Stimulated activated CD8-positive, alpha-beta memory T cell treated with anti-CD3 and anti-CD28 coated beads, Interleukin-4, amount 100 ng/mL, for 48 hours (primary cell): ENCODE measurements at regions not wholly inside any gene's neighbourhood (a gene's known extent, or its start where the extent isn't known, plus 50 kb on each side); places are given as distances from the start of the nearest gene placed in this dataset.
"Not testable (repeated sequence)": the region's sequence is repeated elsewhere in the genome, so short reads cannot be mapped to it uniquely, and the experiment has no call there.

Experiments used
- DNase-seq: peaks from one replicate; pipeline ENCODE4 v3.0.0-alpha.2; 2020

DNA sequence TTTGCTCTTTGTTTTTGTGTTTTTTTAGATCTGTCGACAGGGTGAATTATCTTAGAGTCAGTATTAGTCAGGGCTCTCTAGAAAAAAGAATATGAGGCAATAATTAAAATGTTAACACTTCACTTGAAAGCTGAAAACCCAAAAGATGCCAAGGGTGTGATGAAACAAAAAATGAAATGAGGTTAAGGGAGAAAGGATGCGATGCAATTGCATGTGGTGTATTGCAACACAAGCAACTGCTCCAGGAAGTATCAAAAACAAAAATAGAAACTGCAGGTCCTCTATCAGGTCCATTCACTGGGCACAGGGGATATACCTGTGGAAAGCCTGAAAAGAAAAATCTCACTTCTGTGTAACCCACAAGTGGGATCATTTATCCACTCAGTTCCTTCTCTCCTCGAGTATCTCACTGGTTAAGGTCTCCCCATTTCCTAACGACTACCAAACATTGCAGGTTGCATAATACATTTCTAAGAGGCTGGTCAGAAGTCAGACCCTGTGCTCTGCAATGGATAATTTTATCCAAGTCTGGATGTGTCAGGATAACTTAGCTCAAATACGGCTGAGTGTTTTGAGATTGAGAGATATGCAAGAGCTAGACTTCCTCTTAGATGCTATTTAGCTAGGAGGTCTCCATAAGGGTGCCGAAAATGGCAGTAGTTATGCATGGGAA lies 257.7 kb upstream of the GJE1 start:
- no peak for DNase-seq

DNA sequence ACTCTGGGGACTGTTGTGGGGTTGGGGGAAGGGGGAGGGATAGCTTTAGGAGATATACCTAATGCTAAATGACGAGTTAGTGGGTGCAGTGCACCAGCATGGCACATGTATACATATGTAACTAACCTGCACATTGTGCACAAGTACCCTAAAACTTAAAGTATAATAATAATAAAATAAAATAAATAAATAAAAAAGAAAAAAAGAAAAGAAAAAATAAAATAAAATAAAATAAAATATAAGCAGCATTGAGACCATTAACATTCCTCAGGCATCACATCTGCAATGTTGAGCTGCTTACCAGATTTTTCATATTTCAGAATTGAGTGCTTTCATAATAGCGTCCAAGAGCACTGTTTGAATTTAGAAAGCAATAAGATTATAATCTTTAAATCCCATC lies 263.2 kb upstream of the GJE1 start:
- not testable (repeated sequence) for DNase-seq

DNA sequence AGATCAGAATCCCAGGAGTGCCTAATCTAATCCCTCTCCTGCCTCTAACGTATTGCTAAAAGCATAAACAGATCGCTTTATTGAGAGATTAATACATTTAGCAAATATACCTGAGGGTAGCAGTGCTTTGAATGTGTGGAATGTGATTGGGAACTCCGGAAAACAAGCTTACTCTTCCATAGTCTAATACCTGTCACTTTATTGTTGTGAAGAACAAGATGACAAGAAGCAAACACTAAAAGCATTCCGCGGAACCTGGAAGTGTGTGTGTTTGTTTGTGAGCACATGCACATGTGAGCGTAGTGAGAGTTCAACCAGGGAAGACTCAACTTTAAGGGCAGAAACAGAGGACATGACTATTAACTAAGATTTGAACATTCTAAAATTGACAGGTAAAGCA lies 265.0 kb upstream of the GJE1 start:
- no peak for DNase-seq

DNA sequence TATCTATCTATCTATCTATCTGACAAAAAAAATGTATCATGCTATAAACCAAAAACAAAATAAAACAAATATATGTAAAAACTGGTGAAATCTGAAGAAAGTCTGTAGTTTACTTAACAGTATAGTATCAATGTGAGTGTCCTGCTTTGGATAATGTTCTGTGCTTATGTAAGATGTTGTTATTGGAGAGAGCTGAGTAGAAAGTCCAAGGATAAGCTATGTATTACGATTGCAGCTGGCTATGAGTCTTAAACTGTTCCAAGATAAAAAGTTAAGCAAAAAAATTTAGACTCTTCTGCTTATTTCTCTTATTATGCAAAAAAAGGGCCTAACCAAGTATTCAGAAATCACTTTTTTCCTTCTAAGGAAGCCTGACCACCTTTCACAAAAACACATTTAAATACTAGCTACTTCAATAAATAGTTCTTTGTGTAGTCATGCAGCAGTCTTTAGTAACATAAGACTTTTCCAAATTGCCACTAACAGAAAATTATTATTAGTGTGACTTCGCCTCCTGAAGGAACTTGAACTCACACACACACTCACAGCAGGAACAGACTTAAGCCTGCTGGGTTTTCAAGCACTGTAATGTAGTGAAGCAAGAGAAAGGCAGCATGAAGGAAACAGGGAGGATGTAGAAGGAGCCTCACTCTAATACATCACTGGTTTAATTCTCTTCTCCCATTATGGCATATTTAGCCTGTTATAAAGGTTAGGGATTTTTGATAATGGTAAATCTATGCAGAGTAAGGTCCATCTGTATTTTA lies 265.8 kb upstream of the GJE1 start:
- DNase-seq, result no peak

DNA sequence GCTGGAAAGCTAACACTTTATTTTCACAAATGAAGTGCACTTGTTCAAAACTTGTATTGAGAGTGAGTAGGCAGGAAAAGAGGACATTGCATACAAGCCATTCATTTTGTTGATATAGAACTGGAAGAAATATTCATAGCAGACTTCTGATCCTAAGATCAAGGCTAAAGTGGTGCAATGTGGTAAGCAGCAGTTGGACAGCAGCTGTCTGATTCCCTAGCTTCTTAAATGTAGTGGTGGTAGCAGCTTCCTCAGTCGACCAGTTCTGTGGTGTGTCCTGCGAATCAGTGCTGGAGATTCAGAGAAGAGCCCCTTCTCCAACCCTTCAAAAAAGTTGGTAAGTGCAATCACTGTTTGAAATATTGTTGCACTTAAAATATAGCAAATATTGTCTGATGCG lies 281.7 kb upstream of the GJE1 start:
- no peak for DNase-seq

DNA sequence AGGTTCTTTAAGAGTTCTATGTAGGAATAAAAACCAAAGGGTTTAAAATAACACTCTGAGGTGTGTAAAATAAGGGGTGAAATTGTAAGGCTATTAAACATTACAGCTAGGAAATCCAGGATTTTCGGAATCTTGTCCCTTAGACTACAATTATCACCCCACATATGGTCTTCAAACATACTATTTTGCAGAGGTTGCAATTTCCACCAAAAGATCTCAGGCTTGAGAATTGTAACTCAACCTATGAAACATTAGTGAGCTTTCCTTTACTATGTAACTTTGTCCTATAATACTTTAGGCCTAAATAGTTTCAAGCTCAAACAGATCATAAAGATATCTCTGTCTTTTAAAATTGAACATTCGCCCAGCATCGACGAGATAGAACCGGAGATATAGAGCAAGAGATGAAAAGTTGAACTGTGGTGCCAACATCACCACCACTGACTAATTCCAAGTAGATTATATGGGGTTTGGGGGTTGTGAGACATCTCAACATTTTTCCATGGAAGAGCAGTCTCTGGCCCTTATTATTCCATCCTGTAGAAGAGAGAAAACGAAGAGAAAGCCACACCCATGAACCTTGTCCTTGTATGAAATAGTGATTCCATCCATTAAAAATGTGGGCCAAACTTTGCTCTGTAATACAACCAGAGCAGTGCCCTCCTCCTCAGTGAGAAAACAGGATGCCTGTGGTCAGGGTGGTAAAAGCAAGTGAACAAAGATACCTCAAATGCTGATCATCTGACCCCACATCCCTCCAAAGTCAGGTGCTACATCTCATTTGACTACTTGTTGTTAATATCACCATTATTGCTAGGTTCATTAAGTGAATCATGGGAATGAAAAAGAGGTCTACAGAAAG lies 284.5 kb upstream of the GJE1 start:
- DNase-seq, result no peak

DNA sequence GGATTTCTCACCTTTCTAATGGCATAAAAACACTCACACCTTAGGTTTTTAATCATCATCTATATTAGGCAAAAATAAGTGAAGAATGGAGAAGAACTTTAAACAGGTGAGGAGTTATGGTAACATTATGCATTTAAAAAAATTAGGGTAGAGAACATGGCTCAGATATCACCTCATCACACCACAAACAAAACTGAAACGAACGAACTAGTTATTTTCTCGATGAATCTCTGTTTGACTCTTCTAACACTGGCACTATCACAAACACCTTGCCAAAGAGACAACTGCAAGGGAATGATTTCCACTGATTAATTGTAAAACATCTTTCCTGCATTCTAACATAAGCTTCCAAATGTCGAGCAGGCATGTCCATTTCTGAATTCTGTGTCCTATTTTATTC lies 286.1 kb upstream of the GJE1 start:
- no peak for DNase-seq

DNA sequence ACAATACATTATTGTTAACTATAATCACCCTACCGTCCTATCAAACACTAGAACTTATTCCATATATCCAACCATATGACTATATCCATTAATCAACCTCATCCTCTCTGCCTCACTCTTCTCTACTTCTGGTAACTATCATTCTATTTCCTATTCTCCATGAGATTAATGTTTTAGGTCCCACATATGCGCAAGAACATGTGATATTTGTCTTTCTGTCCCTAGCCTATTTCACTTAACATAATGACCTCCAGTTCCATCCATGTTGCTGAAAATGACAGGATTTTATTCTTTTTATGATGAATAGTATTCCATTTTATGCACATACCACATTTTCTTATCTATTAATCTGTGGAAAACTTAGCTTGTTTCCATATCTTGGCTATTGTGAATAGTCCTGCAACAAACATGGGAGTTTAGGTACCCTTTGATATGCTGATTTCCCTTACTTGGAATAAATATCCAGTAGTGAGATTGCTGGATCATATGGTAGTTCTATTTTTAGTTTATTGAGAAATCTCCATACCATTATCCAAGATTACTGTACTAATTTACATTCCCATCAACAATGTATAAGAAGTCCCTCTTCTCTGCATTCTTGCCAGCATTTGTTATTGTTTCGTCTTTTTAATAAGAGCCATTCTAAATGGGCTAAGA lies 289.4 kb upstream of the GJE1 start:
- DNase-seq, result no peak

DNA sequence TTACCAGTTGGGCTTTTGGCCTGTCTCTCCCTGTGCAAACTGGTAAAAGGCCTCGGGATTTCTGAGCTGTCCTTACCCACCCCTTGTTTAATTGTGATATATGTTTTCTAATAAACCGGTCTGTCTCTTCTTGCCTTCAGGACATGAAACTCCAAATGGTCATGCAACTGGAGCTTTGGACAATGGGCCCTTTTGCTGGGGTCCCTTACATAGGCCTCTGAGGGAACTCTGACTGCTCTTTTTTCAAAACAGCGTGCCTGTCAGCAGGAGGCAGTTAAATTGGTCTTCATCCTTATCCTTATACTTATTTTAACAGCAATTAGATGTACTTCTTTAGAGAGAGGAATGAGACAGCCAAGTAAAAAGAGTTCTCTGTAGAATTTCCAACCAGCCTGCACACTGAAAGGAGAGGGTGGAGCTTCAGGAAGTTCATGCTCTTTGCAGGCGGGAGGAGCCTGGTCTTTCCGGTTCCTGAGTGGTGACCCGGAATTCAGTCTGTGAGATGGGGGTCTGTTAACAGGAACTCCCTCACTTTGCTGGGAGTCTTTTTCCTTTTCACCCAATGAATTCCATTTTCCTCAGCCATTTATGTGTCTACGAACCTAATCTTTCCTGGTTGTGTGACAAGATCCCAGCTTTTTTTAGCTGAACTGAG lies 299.6 kb upstream of the GJE1 start:
- DNase-seq, result no peak

DNA sequence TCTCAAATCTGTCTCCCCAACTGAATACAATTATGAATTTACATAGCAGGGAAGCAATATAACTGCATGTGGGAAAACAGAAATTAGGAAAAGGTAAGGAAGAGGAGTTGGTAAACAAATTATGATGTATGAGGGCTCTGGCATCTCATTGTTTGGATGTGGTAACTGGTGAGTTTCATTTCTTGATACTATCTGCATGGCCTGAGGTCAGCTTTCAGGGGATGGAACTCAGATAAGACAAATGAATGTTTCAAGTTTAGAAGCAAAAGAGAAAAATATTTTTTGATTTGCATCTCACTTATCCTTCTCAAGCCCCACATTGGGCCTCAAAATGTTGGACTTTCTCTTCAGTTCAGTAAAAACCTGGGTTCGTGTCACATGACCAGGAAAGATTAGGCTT lies 302.2 kb upstream of the GJE1 start:
- no peak for DNase-seq

DNA sequence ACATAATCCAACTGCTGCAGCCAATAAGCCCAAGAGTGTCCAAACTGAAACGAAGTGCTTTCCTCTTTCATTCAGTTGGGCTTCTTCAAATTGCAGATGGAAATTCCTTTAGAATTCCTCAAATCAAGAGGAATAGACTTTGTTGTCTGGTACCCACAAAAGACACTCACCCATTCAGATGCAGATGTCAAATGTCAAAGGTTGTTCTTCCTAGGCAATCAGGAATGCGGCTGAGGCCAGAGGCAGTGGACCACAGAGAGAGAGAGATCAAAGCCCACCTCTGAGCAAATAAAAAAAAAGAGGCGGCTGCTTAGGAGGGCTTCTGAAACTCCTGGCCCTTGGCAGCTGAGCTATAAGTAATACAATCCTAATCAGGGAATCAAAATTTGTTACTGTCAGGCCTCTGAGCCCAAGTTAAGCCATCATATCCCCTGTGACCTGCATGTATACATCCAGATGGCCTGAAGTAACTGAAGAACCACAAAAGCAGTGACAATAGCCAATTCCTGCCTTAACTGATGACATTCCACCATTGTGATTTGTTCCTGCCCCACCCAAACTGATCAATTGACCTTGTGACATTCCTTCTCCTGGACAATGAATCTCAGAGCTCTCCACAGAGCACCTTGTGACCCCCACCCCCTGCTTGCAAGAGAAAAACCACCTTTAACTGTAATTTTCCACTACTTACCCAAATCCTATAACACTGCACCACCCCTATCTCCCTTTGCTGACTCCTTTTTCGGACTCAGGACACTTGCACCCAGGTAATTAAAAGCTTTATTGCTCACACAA lies 303.0 kb upstream of the GJE1 start:
- no peak for DNase-seq

DNA sequence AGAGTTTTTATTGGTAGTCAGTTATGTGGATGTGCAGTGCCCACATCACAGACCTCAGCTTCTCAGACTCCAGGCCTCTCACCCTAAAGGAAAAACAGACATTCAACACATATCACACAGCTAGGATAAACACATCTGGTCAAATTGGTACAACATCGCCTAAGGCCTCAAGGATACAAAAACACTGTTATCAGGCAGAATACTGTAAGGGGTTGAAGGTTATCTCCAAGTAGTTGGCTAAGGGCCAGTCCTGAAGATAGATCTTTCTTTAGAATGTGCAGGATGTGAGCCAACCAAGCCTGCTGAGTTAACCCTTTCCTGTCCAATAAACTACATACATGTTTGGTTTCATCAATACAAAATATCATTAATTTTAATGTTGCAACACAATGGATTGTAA lies 308.4 kb upstream of the GJE1 start:
- DNase-seq, result no peak

DNA sequence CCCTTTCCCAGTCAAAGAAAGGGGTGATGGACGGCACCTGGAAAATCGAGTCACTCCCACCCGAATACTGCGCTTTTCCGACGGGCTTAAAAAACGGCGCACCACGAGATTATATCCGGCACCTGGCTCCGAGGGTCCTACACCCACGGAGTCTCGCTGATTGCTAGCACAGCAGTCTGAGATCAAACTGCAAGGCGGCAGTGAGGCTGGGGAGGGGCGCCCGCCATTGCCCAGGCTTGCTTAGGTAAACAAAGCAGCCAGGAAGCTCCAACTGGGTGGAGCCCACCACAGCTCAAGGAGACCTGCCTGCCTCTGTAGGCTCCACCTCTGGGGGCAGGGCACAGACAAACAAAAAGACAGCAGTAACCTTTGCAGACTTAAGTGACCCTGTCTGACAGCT lies 317.7 kb upstream of the GJE1 start:
- not testable (repeated sequence) for DNase-seq

DNA sequence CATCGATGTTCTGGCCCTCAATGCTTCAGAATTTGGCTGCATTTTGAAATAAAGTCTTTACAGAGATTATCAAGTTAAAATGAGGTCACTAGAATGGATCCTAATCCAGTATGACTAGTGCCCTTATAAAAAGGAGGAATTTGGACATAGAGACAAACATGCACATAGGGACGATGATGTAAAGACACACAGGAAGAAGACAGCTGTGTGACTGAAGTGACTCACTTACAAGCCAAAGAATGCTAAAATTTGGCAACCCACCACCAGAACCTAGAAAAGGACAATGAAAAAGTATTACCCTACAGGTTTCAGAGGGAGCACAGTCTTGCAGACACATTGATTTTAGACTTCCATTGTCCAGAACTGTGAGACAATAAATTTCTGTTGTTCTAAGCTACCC lies 322.8 kb upstream of the GJE1 start:
- no peak for DNase-seq

DNA sequence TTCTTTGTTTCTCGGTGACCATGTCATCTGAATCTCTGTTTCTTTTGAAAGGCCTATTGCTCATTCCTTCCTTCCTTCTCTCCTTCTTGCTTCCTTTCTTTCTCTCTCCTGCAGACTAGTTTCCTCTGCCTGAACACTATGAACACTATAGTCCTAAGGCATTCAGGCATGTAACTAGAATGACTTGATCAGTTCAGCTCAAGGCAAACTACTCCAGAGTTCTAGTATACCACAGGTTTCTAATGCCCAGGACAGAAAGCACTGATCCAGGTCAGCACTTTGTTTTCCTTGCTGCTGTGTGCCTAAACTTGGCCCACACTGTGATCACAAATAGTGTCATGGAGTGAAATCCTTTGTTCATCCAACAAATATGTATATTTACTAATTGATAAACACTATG lies 324.1 kb upstream of the GJE1 start:
- DNase-seq, result no peak

DNA sequence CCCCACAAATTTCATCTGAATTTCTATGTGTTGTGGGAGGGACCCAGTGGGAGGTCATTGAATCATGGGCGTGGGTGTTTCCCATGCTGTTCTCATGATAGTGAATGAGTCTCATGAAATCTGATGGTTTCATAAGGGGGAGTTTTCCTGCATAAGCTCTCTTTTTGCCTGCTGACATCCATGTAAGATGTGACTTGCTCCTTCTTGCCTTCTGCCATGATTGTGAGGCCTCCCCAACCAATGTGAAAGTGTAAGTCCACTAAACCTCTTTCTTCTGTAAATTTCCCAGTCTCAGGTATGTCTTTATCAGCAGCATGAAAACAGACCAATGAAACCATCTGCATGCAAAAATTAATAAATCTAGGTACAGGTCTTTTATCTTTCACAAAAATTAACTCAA lies 331.8 kb upstream of the GJE1 start:
- DNase-seq, result not testable (repeated sequence)

DNA sequence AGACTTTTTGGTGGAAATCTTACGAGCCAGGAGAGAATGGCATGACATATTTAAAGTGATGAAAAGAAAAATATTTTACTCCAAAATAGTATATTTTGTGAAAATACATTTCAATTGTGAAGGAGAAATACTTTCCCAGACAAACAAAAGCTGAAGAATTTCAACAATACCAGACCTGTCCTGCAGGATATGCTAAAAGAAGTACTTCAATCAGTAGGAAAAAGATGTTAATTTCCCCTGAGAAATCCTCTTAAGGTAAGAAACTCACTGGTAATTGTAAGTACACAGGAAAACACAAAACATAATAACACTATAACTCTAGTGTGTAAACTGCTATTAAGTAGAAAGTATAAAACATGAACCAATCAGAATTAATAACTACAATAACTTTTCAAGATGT lies 341.8 kb upstream of the GJE1 start:
- no peak for DNase-seq

DNA sequence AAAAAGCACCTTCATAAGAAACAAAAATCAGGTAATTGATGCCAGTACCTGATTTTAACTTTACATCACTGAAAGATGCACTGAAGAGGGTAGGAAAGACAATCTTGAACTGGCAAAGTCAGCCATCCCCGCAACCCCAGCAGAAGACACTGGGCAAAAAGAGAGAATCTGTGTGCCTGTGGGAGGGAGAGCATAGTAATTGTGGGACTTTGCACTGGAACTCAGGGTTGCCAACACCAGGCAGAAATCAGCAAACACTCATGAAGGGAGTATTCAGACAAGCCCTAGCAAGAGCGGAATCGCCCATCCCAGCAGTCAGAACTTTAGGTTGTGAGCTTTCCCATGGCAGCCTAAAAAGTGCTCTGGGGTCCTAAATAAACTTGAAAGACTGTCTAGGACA lies 344.6 kb upstream of the GJE1 start:
- DNase-seq, result no peak

DNA sequence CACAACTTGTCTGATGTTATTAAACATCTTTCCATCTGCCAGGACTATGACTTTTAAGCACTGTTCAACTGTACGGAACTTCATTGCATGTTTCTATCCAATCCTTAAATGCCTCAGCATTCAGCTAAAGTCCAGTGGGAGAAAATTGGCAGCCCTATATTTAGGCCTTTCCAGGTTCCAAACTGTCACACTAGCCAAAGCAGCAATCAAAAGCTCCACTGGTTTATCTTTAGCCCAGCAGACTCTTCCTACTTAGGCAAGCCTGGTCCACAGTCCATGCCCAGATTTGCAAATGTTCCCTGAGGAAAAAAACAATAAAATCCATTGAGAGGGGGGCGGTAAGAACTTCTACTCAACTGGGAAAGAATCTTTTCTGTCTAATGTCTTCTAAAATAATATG lies 349.1 kb upstream of the GJE1 start:
- DNase-seq, result no peak

DNA sequence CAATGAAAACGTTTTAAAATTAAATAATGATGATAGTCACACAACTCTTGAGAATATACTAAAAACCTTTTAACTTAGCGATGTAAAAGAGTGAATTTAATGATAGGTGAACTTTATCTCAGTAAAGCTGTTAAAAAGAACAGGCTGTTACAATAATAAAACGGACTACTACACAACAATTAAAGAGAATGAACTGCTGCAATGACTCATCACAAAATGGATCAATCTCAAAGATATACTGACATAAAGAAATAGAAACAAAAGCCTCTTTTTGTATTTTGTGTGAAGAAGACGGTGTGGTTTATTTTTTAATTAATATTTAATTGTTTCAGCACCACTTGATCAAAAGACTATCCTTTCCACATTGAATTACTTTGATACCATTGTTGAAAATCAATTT lies 352.4 kb upstream of the GJE1 start:
- DNase-seq, result no peak

DNA sequence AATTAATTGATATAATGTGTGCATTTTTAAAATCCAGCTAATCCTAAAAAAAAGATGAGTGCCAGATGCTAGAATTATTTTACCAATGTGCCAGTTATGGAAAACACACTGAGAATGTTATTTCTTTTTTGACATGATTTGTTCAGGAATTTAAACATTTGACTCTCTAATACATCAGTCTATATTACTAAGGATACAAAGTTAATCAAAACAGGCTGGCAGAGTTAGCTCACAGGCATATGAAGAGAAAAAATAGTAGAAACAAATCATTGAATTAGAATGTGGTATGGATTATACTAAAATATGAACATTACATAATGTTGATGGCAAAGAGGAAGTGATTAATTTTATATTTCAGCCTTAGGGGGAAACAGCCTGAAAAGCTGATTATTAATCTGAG lies 368.3 kb upstream of the GJE1 start:
- no peak for DNase-seq

DNA sequence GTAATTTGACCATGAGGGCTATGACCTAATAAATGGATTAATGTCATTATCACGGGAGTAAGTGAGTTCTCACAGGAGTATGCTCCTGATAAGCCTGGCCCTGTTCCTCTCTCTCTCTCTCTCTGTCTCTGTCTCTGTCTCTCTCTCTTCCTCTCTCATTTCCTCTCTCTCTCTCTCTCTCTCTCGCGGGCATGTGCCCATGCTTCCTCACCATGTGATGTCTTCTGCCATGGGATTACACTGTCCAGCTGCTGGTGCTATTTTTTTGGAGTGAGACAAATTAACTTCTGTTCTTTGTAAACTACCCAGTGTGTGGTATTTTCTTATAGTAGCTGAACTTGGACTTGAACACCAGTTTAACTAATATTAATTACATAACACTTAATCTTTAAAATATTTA lies 374.3 kb upstream of the GJE1 start:
- no peak for DNase-seq
